Colon (tissue), 2 donors: ENCODE measurements at regions not wholly inside any gene's neighbourhood (a gene's known extent, or its start where the extent isn't known, plus 50 kb on each side); places are given as distances from the start of the nearest gene placed in this dataset.
"Not testable (repeated sequence)": the region's sequence is repeated elsewhere in the genome, so short reads cannot be mapped to it uniquely, and the experiment has no call there.

Source experiments
- FAIRE-seq: peaks from 2 replicates; lab custom pipeline; 2012; peaks lifted over from hg19 to GRCh38; lab: Jason Lieb, UNC
- donor health status: control.
- donor health status: control.

GRCh38 chr10:2529945-2530344 lies 537.4 kb upstream of the PFKP start:
- FAIRE-seq = no peak

- no peak for FAIRE-seq
These were observed 541.6 kb upstream of the PFKP start for GRCh38 chr10:2525781-2526180.

- no peak for FAIRE-seq
These were observed 548.2 kb upstream of the PFKP start for GRCh38 chr10:2519139-2519538.

- FAIRE-seq = no peak
These were observed 558.2 kb upstream of the PFKP start for GRCh38 chr10:2509081-2509531.

GRCh38 chr10:2501366-2501940 lies 565.9 kb upstream of the PFKP start:
- FAIRE-seq = not testable (repeated sequence)

- FAIRE-seq = no peak
These were observed 572.9 kb upstream of the PFKP start for GRCh38 chr10:2494399-2494798.

- no peak for FAIRE-seq
These were observed 578.8 kb upstream of the PFKP start for GRCh38 chr10:2488446-2489005.

GRCh38 chr10:2487921-2488320 lies 579.4 kb upstream of the PFKP start:
- no peak for FAIRE-seq

- FAIRE-seq = no peak
These were observed 588.7 kb upstream of the PFKP start for GRCh38 chr10:2478656-2479055.

GRCh38 chr10:2476812-2477553 lies 590.4 kb upstream of the PFKP start:
- FAIRE-seq = no peak

GRCh38 chr10:2476218-2476811 lies 591.0 kb upstream of the PFKP start:
- FAIRE-seq = no peak

- no peak for FAIRE-seq
These were observed 591.6 kb upstream of the PFKP start for GRCh38 chr10:2475711-2476217.

- FAIRE-seq = no peak
These were observed 595.5 kb upstream of the PFKP start for GRCh38 chr10:2471811-2472210.

- no peak for FAIRE-seq
These were observed 597.5 kb upstream of the PFKP start for GRCh38 chr10:2469802-2470201.

GRCh38 chr10:2464483-2464882 lies 602.9 kb upstream of the PFKP start:
- no peak for FAIRE-seq

GRCh38 chr10:2463316-2463715 lies 604.0 kb upstream of the PFKP start:
- FAIRE-seq = no peak

- FAIRE-seq = no peak
These were observed 604.8 kb upstream of the PFKP start for GRCh38 chr10:2462581-2462980.

- FAIRE-seq = no peak
These were observed 606.5 kb upstream of the PFKP start for GRCh38 chr10:2460812-2461211.

GRCh38 chr10:2459713-2460112 lies 607.6 kb upstream of the PFKP start:
- FAIRE-seq = no peak

- no peak for FAIRE-seq
These were observed 610.5 kb upstream of the PFKP start for GRCh38 chr10:2456834-2457233.

- FAIRE-seq = no peak
These were observed 622.0 kb upstream of the PFKP start for GRCh38 chr10:2445370-2445769.

GRCh38 chr10:2439983-2440382 lies 627.4 kb upstream of the PFKP start:
- no peak for FAIRE-seq

GRCh38 chr10:2439000-2439399 lies 628.3 kb upstream of the PFKP start:
- no peak for FAIRE-seq
